Upper lobe of right lung (tissue), 1 donor: ENCODE measurements at regions not wholly inside any gene's neighbourhood (a gene's known extent, or its start where the extent isn't known, plus 50 kb on each side); places are given as distances from the start of the nearest gene placed in this dataset.

Source experiments
- ATAC-seq: fragments of 200-7000 bp; cut with Tn5 transposase; one replicate; pipeline ENCODE4 v1.9.1; 2020; ENCODE audit warnings: mild to moderate bottlenecking, moderate library complexity
- DNase-seq: peaks from one replicate; pipeline ENCODE4 v3.0.0-alpha.2; 2020
- H3K27ac ChIP-seq: fragments of 200-600 bp; one replicate; pipeline ENCODE4 v1.8.0; 2022
- H3K27me3 ChIP-seq: fragments of 200-600 bp; one replicate; pipeline ENCODE4 v1.8.0; 2022; ENCODE audit warnings: mild to moderate bottlenecking
- H3K36me3 ChIP-seq: fragments of 200-600 bp; one replicate; pipeline ENCODE4 v1.8.0; 2022
- H3K4me1 ChIP-seq: fragments of 200-600 bp; one replicate; pipeline ENCODE4 v1.8.0; 2022
- H3K4me3 ChIP-seq: fragments of 200-600 bp; one replicate; pipeline ENCODE4 v1.8.0; 2022; ENCODE audit warnings: mild to moderate bottlenecking
- H3K9me3 ChIP-seq: fragments of 200-600 bp; one replicate; pipeline ENCODE4 v1.8.0; 2022
- intact Hi-C: fragments of 100-400 bp; cut with DNase I; formaldehyde crosslinking; loops from one replicate; pipeline ENCODE4 v1.11.0; 2022
- TF ChIP-seq, protein P1 (sequence below): fragments of 200-600 bp; IDR thresholded peaks from one replicate; pipeline ENCODE4 v1.8.0; 2022; ENCODE audit warnings: antibody characterized with exemption
- donor health status: DM: no; HTN: yes; CAD: no; lungs with severe emphysema.

DNA sequence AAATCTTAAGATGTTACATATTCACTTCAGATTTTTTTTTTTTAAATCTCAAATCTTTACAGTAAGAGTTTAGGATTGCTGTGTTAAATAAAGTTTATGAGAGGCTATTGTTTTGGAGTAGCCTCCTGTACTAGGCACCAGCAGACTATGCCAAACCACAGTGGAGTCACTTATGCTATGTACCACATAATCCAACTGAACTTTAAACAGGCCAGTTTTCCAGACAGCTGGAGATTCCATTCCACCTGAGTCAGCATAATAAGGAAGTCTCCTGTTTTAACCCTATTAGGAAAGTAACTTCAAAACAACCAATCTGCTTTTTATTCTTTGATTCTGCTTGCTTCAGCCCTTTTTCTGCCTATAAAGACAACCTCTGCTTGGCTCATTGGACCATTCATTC lies 205.2 kb downstream of the CSNK1G3 start:
- no peak for ATAC-seq
- intact Hi-C loops: no loop called here

DNA sequence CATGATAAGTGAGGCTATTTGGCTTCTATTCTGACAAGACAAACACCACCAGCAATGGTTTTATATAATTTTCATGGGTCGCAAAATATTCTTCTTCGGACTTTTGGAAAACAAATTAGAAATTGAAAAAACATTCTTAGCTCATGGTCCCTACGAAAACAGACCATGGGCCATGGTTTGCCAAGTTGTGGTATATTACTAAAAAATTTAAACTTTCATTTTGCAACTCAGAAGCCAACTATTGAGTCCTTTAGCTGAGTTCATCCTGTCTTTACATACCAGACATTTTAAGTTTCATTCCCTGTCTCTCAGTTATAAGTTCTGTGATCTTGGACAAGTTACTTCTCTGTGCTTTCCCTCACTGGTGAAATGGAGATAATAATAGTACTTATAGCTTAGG lies 198.1 kb downstream of the CSNK1G3 start:
- no peaks in the 10 kb centered on the region for H3K9me3 ChIP-seq
- intact Hi-C loops: no loop called here
- no peak overlapping the region for H3K27ac ChIP-seq
- no peaks in the 10 kb centered on the region for H3K27me3 ChIP-seq
- TF ChIP-seq, protein P1, sequence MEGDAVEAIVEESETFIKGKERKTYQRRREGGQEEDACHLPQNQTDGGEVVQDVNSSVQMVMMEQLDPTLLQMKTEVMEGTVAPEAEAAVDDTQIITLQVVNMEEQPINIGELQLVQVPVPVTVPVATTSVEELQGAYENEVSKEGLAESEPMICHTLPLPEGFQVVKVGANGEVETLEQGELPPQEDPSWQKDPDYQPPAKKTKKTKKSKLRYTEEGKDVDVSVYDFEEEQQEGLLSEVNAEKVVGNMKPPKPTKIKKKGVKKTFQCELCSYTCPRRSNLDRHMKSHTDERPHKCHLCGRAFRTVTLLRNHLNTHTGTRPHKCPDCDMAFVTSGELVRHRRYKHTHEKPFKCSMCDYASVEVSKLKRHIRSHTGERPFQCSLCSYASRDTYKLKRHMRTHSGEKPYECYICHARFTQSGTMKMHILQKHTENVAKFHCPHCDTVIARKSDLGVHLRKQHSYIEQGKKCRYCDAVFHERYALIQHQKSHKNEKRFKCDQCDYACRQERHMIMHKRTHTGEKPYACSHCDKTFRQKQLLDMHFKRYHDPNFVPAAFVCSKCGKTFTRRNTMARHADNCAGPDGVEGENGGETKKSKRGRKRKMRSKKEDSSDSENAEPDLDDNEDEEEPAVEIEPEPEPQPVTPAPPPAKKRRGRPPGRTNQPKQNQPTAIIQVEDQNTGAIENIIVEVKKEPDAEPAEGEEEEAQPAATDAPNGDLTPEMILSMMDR: no peak
- DNase-seq (no peak), ATAC-seq (no peak)
- H3K4me3 ChIP-seq: no peak overlapping the region
- no peaks in the 10 kb centered on the region for H3K4me1 ChIP-seq
- H3K36me3 ChIP-seq: no peaks in the 10 kb centered on the region

More for the DNA sequence above, 205.2 kb downstream of the CSNK1G3 start:
- TF ChIP-seq, protein P1: no peak
- Histone ChIP-seq H3K36me3 (no peaks in the 10 kb centered on the region), H3K9me3 (no peaks in the 10 kb centered on the region), H3K4me1 (no peaks in the 10 kb centered on the region), H3K27me3 (no peaks in the 10 kb centered on the region), H3K27ac (no peak overlapping the region), H3K4me3 (no peak overlapping the region)
- no peak for DNase-seq

DNA sequence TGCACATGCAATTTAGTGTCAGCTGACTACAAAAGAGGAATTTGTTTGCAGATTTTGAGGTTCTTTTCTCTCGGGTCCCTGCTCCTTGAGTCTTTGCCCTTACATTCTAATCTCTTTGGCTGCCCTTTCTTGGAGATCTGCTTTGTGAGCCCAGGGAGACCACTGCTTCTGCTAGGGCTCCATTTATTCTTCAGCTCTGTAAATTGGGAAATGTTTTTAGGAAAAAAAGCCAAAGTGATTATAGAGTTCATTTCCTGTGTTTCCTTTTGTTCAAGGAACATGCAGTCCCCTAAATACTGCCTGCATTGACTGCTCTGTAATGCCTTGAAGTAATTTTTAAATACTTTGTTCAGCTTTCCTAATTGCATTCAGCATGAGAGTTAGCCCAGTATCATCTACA lies 197.4 kb downstream of the CSNK1G3 start:
- Histone ChIP-seq H3K4me3 (no peak overlapping the region), H3K27ac (no peak overlapping the region), H3K27me3 (no peaks in the 10 kb centered on the region), H3K9me3 (no peaks in the 10 kb centered on the region), H3K4me1 (no peaks in the 10 kb centered on the region), H3K36me3 (no peaks in the 10 kb centered on the region)
- no peak for DNase-seq
- TF ChIP-seq, protein P1: no peak
- intact Hi-C loops: no loop called here
- ATAC-seq: no peak

DNA sequence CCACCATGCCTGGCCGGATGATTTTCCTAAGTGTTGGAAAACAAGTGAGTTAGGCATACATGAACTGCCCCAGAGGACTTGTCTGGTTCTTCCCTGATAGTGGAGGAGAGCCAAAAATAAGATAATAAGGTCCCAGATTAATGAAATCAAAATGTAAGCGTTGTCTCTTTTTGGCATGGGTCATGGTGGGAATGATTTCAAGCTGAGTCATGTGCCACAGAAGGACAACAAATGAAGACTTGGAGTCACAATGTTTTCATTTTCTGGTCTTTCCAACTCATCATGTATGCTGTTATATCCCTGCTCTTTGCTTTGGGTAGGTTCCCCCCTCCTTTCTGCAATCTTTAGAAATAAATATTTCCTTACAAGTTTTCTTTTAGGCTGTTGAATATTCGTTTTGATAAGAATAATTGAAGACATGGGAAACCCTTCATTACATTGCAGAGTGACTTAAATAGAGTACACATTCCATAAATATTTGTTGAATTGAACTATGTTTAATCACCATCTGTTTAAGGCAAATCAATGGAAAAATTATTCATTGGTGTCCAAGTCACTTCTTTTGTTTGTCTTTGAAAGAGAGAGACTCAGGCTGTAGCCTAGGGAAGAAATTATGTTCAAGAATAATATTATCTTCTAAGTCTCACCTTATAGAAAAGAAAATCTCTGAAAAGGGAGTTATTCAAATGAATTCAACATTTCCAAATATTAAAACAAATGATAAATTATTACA lies 196.3 kb downstream of the CSNK1G3 start:
- DNase-seq (no peak), ATAC-seq (no peak)
- Histone ChIP-seq H3K27ac (no peak overlapping the region), H3K36me3 (no peaks in the 10 kb centered on the region), H3K27me3 (no peaks in the 10 kb centered on the region), H3K9me3 (no peaks in the 10 kb centered on the region), H3K4me3 (no peak overlapping the region), H3K4me1 (no peaks in the 10 kb centered on the region)
- TF ChIP-seq, protein P1: no peak
- intact Hi-C loops: no loop called here

DNA sequence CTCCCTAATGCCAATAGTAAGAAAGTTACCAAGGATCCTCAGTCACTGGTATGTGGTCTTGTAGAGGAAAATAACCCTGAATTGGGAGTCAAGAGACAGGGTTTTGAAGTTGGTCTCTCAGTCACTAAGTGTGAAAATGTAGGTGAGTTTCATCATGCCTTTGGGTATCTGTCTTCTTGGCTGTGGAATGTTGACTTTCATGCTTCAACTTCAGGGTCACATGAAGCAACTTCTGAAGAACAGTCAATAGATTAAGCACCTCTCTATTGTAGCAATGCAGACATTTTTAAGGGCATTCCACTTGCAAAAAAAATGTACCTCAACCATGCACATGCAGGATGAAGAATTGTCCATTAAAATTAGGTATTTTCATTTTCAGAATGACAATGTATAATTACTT lies 194.6 kb downstream of the CSNK1G3 start:
- no peak overlapping the region for H3K27ac ChIP-seq
- H3K9me3 ChIP-seq: no peaks in the 10 kb centered on the region
- DNase-seq (no peak), ATAC-seq (no peak)
- TF ChIP-seq, protein P1: no peak
- no peaks in the 10 kb centered on the region for H3K27me3 ChIP-seq
- intact Hi-C loops: no loop called here
- H3K4me1 ChIP-seq: no peaks in the 10 kb centered on the region
- H3K4me3 ChIP-seq: no peak overlapping the region
- no peaks in the 10 kb centered on the region for H3K36me3 ChIP-seq

DNA sequence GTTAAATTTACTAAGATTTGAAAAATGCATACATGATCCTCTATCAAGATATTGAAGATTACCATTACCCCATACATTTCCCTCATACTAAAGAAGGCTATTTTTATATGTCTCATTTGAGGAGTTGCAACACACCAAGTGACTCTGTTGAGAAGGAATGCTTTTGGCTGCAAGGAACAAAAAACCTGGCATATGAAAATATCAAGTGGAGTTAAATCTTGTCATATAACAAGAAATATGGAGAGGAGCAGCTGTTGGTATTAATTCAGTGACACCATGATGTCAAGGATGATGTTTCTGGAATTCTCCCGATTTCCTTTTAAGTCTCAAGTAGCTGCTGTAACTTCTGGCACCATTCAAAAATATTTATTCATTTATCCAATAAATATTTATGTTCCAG lies 193.8 kb downstream of the CSNK1G3 start:
- no peak for ATAC-seq

More for the DNA sequence above, 193.8 kb downstream of the CSNK1G3 start:
- TF ChIP-seq, protein P1: no peak
- DNase-seq: no peak
- intact Hi-C loops: no loop called here
- Histone ChIP-seq H3K4me1 (no peaks in the 10 kb centered on the region), H3K9me3 (no peaks in the 10 kb centered on the region), H3K36me3 (no peaks in the 10 kb centered on the region), H3K27me3 (no peaks in the 10 kb centered on the region), H3K4me3 (no peak overlapping the region), H3K27ac (no peak overlapping the region)
